Astrocyte (in vitro differentiated cells and primary cell): ENCODE measurements at regions not wholly inside any gene's neighbourhood (a gene's known extent, or its start where the extent isn't known, plus 50 kb on each side); places are given as distances from the start of the nearest gene placed in this dataset.

Experiments
- EZH2 ChIP-seq: IDR thresholded peaks from 2 replicates; pipeline ENCODE4 v1.6.1; 2012; ENCODE audit warnings: mild to moderate bottlenecking, low read length, inconsistent platforms; ENCODE audit not compliant: insufficient read depth
- TF ChIP-seq, protein P1 (sequence below): IDR thresholded peaks from 2 replicates; pipeline ENCODE4 v1.5.1; 2011; ENCODE audit warnings: low read depth, mild to moderate bottlenecking, inconsistent platforms, low read length, moderate library complexity; ENCODE audit not compliant: insufficient read depth

DNA sequence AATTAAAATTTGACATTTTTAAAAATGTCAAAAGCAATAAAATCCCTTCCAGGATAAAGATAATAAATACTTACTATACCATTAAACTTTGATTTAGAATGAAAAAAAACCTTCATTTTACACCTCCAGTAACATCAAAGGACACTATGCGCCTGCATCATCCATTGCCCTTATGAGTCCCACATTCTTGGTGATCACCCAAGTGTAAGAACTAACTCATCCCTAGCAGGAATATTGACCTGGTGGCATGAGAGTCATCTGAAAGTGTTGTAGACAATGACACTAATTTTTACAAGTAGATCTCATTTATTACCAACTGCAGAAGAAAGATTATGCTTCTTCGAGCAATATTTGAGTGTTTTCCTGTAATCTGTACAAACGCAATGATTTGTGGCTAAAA lies 1128.9 kb downstream of the EFNB2 start:
- TF ChIP-seq, protein P1, sequence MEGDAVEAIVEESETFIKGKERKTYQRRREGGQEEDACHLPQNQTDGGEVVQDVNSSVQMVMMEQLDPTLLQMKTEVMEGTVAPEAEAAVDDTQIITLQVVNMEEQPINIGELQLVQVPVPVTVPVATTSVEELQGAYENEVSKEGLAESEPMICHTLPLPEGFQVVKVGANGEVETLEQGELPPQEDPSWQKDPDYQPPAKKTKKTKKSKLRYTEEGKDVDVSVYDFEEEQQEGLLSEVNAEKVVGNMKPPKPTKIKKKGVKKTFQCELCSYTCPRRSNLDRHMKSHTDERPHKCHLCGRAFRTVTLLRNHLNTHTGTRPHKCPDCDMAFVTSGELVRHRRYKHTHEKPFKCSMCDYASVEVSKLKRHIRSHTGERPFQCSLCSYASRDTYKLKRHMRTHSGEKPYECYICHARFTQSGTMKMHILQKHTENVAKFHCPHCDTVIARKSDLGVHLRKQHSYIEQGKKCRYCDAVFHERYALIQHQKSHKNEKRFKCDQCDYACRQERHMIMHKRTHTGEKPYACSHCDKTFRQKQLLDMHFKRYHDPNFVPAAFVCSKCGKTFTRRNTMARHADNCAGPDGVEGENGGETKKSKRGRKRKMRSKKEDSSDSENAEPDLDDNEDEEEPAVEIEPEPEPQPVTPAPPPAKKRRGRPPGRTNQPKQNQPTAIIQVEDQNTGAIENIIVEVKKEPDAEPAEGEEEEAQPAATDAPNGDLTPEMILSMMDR: no peak
- TF ChIP-seq EZH2: no peak
